Type B pancreatic cell (in vitro differentiated cells): ENCODE measurements at regions not wholly inside any gene's neighbourhood (a gene's known extent, or its start where the extent isn't known, plus 50 kb on each side); places are given as distances from the start of the nearest gene placed in this dataset.

ENCODE experiments used
- DNase-seq: peaks from one replicate; pipeline ENCODE4 v3.0.0; 2021; ENCODE audit warnings: mixed read lengths; ENCODE audit not compliant: unreplicated experiment; ENCODE audit errors: extremely low spot score
- H3K27ac Mint-ChIP-seq: 2 replicates; pipeline ENCODE4 v1.8.0; 2021; ENCODE audit warnings: mild to moderate bottlenecking, mixed read lengths
- H3K27me3 Mint-ChIP-seq: 2 replicates; pipeline ENCODE4 v1.8.0; 2021; ENCODE audit warnings: mixed read lengths
- H3K36me3 Mint-ChIP-seq: 2 replicates; pipeline ENCODE4 v1.8.0; 2021; ENCODE audit warnings: mixed read lengths
- H3K4me1 Mint-ChIP-seq: one replicate; pipeline ENCODE4 v1.8.0; 2021; ENCODE audit warnings: mixed read lengths; ENCODE audit not compliant: unreplicated experiment
- H3K4me3 Mint-ChIP-seq: 2 replicates; pipeline ENCODE4 v1.8.0; 2021; ENCODE audit warnings: mild to moderate bottlenecking, mixed read lengths
- H3K9me3 Mint-ChIP-seq: 2 replicates; pipeline ENCODE4 v1.8.0; 2021; ENCODE audit warnings: mixed read lengths
- CTCF ChIP-seq: fragments of 200-600 bp; sonication (generic); conservative IDR thresholded peaks from 2 replicates; pipeline ENCODE4 v1.5.0; 2021; ENCODE audit warnings: antibody characterized with exemption, mild to moderate bottlenecking

GRCh38 chr2:66041902-66042657, 392.8 kb upstream of the MEIS1 start:
- Mint-ChIP-seq H3K4me1 (peaks cover 23% of the 10 kb centered on the region), H3K9me3 (peaks cover 10% of the 10 kb centered on the region), H3K27me3 (no peaks in the 10 kb centered on the region), H3K27ac (peak overlapping the region; percentile 74), H3K4me3 (peak overlapping the region; percentile 70), H3K36me3 (no peaks in the 10 kb centered on the region)
- TF ChIP-seq CTCF = no peak
- no peak for DNase-seq

- Mint-ChIP-seq H3K9me3 (peaks cover 5% of the 10 kb centered on the region), H3K27me3 (no peaks in the 10 kb centered on the region), H3K27ac (peak overlapping the region; percentile 84), H3K36me3 (no peaks in the 10 kb centered on the region), H3K4me3 (peak overlapping the region; percentile 80), H3K4me1 (peaks cover 28% of the 10 kb centered on the region)
- no peak for DNase-seq
- TF ChIP-seq CTCF = no peak
Measured at GRCh38 chr2:66036948-66037347, 398.0 kb upstream of the MEIS1 start.

GRCh38 chr2:66034467-66034866, 400.5 kb upstream of the MEIS1 start:
- Mint-ChIP-seq H3K9me3 (no peaks in the 10 kb centered on the region), H3K36me3 (no peaks in the 10 kb centered on the region), H3K27ac (no peak overlapping the region), H3K27me3 (no peaks in the 10 kb centered on the region), H3K4me3 (no peak overlapping the region), H3K4me1 (peaks cover 33% of the 10 kb centered on the region)
- no peak for TF ChIP-seq CTCF
- DNase-seq = no peak

- no peaks in the 10 kb centered on the region for H3K9me3 Mint-ChIP-seq
- H3K4me3 Mint-ChIP-seq = no peak overlapping the region
- TF ChIP-seq CTCF = no peak
- H3K36me3 Mint-ChIP-seq = no peaks in the 10 kb centered on the region
- no peaks in the 10 kb centered on the region for H3K27me3 Mint-ChIP-seq
- DNase-seq = no peak
- H3K4me1 Mint-ChIP-seq = peaks cover 15% of the 10 kb centered on the region
- H3K27ac Mint-ChIP-seq = no peak overlapping the region
Measured at GRCh38 chr2:66032226-66032775, 402.6 kb upstream of the MEIS1 start.

GRCh38 chr2:66031236-66031635, 403.7 kb upstream of the MEIS1 start:
- DNase-seq = no peak
- no peak for TF ChIP-seq CTCF
- no peaks in the 10 kb centered on the region for H3K36me3 Mint-ChIP-seq
- H3K9me3 Mint-ChIP-seq = no peaks in the 10 kb centered on the region
- no peak overlapping the region for H3K27ac Mint-ChIP-seq
- no peak overlapping the region for H3K4me3 Mint-ChIP-seq
- peaks cover 7% of the 10 kb centered on the region for H3K4me1 Mint-ChIP-seq
- H3K27me3 Mint-ChIP-seq = no peaks in the 10 kb centered on the region
